GM23338 (cell line): ENCODE measurements at regions not wholly inside any gene's neighbourhood (a gene's known extent, or its start where the extent isn't known, plus 50 kb on each side); places are given as distances from the start of the nearest gene placed in this dataset.

Source experiments
- ATAC-seq: fragments of 200-7000 bp; cut with Tn5 transposase; 3 replicates; pipeline ENCODE4 v1.9.1; 2020
- DNase-seq: peaks from one replicate; pipeline ENCODE4 v3.0.0-alpha.2; 2015; ENCODE audit warnings: low spot score
- H2AFZ ChIP-seq: fragments of 200-600 bp; sonication (generic); 2 replicates; pipeline ENCODE4 v1.8.0; 2016; ENCODE audit warnings: antibody characterized with exemption, mild to moderate bottlenecking, moderate library complexity
- H3F3A ChIP-seq: fragments of 200-600 bp; sonication (generic); replicated peaks from 2 replicates; pipeline ENCODE4 v1.8.0; 2017; ENCODE audit warnings: antibody characterized with exemption, mixed run types, low read depth
- H3K27ac ChIP-seq: fragments of 200-600 bp; sonication (generic); 2 replicates; pipeline ENCODE4 v1.6.1; 2016; ENCODE audit warnings: low read depth
- H3K27me3 ChIP-seq: fragments of 200-600 bp; sonication (generic); 2 replicates; pipeline ENCODE4 v1.8.0; 2016; ENCODE audit warnings: mild to moderate bottlenecking, mixed run types, moderate library complexity; ENCODE audit not compliant: insufficient read depth
- H3K36me3 ChIP-seq: fragments of 200-600 bp; sonication (generic); 2 replicates; pipeline ENCODE4 v1.8.0; 2016; ENCODE audit warnings: mild to moderate bottlenecking; ENCODE audit not compliant: insufficient read depth
- H3K4me1 ChIP-seq: fragments of 200-600 bp; sonication (generic); 2 replicates; pipeline ENCODE4 v1.8.0; 2016; ENCODE audit warnings: mild to moderate bottlenecking, moderate library complexity; ENCODE audit not compliant: insufficient read depth
- H3K4me2 ChIP-seq: fragments of 200-600 bp; sonication (generic); 2 replicates; pipeline ENCODE4 v1.7.1; 2017; ENCODE audit warnings: mixed run types
- H3K4me3 ChIP-seq: fragments of 200-600 bp; sonication (generic); 2 replicates; pipeline ENCODE4 v1.6.1; 2016; ENCODE audit warnings: mixed run types
- H3K79me2 ChIP-seq: fragments of 200-600 bp; sonication (generic); replicated peaks from 2 replicates; pipeline ENCODE4 v1.8.0; 2017; ENCODE audit warnings: mild to moderate bottlenecking; ENCODE audit not compliant: insufficient read depth
- H3K9me2 ChIP-seq: fragments of 200-600 bp; sonication (generic); 2 replicates; pipeline ENCODE4 v1.8.0; 2017; ENCODE audit not compliant: insufficient read depth
- H4K20me1 ChIP-seq: fragments of 200-600 bp; sonication (generic); replicated peaks from 2 replicates; pipeline ENCODE4 v1.8.0; 2017; ENCODE audit warnings: mild to moderate bottlenecking; ENCODE audit not compliant: insufficient read depth
- H3K27ac Mint-ChIP-seq: 2 replicates; pipeline ENCODE4 v1.8.0; 2020; ENCODE audit warnings: inconsistent platforms, mild to moderate bottlenecking, moderate library complexity, mixed read lengths
- H3K27me3 Mint-ChIP-seq: 3 replicates; pipeline ENCODE4 v1.8.0; 2022; ENCODE audit warnings: low read depth, mild to moderate bottlenecking, moderate library complexity, mixed read lengths, inconsistent platforms; ENCODE audit not compliant: insufficient read depth, poor library complexity
- H3K36me3 Mint-ChIP-seq: 3 replicates; pipeline ENCODE4 v1.8.0; 2021; ENCODE audit warnings: low read depth, mild to moderate bottlenecking, inconsistent platforms, moderate library complexity, mixed read lengths
- H3K4me1 Mint-ChIP-seq: 3 replicates; pipeline ENCODE4 v1.8.0; 2020; ENCODE audit warnings: mild to moderate bottlenecking, inconsistent platforms, mixed read lengths
- H3K4me3 Mint-ChIP-seq: 3 replicates; pipeline ENCODE4 v1.8.0; 2021; ENCODE audit warnings: moderate library complexity, mild to moderate bottlenecking, inconsistent platforms, mixed read lengths
- H3K9me3 Mint-ChIP-seq: 3 replicates; pipeline ENCODE4 v1.8.0; 2020; ENCODE audit warnings: moderate library complexity, mild to moderate bottlenecking, inconsistent platforms, mixed read lengths
- CREB1 ChIP-seq: fragments of 250-450 bp; sonication (Bioruptor Pico); IDR thresholded peaks from 2 replicates; pipeline ENCODE4 v1.5.0; 2020; ENCODE audit warnings: low read depth, mild to moderate bottlenecking, moderate library complexity
- EZH2 ChIP-seq: fragments of 200-600 bp; sonication (generic); IDR thresholded peaks from one replicate; pipeline ENCODE4 v1.8.0; 2017; ENCODE audit warnings: antibody characterized with exemption, mild to moderate bottlenecking, low read depth; ENCODE audit not compliant: unreplicated experiment
- JUNB ChIP-seq: IDR thresholded peaks from one replicate; pipeline ENCODE4 v1.6.1; 2016; ENCODE audit warnings: antibody characterized with exemption; ENCODE audit not compliant: unreplicated experiment
- ZNF331 ChIP-seq: fragments of 250-450 bp; sonication (Bioruptor Pico); IDR thresholded peaks from 2 replicates; pipeline ENCODE4 v1.5.0; 2020; ENCODE audit warnings: low read depth, mild to moderate bottlenecking, moderate library complexity
- TF ChIP-seq, protein P1 (sequence below): fragments of 250-450 bp; sonication (Bioruptor Pico); IDR thresholded peaks from 2 replicates; pipeline ENCODE4 v1.5.0; 2020; ENCODE audit warnings: mild to moderate bottlenecking, moderate library complexity
- TF ChIP-seq, protein P2 (sequence below): IDR thresholded peaks from one replicate; pipeline ENCODE4 v1.6.1; 2018; ENCODE audit warnings: antibody characterized with exemption; ENCODE audit not compliant: unreplicated experiment
- TF ChIP-seq, protein P3 (sequence below), 2 experiments: fragments of 200-600 bp in 1 of 2; sonication (generic) in 1 of 2; conservative IDR thresholded peaks; 2 replicates each; pipeline versions ENCODE4 v1.5.1 to v1.6.1; 2016 to 2017; ENCODE audit warnings: antibody characterized with exemption in 2 of 2, low read depth in 2 of 2, mild to moderate bottlenecking in 2 of 2, moderate library complexity in 1 of 2
- TF ChIP-seq, protein P4 (sequence below): IDR thresholded peaks from 2 replicates; pipeline ENCODE4 v1.6.1; 2016; ENCODE audit warnings: antibody characterized with exemption

DNA sequence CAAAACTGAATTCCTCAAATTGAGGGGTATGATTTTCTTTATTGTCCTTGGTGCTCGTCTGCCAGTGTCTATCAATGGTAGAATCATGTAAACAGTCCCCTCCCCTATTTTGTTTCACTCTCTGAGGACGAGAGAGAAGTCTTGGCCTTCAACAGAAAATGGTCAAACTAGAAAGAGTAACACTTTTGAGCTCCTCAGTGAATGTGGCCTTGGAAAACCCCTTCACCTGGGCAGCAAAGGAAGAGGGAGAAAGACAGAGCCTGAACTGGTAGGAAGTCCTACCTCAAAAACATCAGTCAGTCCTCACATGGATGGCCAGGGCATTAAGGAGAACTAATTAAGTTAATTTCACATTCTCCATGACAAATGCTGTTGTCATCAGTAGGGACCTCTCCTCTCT lies 86.1 kb upstream of the TOP3B start (continued):
- TF ChIP-seq, protein P1, sequence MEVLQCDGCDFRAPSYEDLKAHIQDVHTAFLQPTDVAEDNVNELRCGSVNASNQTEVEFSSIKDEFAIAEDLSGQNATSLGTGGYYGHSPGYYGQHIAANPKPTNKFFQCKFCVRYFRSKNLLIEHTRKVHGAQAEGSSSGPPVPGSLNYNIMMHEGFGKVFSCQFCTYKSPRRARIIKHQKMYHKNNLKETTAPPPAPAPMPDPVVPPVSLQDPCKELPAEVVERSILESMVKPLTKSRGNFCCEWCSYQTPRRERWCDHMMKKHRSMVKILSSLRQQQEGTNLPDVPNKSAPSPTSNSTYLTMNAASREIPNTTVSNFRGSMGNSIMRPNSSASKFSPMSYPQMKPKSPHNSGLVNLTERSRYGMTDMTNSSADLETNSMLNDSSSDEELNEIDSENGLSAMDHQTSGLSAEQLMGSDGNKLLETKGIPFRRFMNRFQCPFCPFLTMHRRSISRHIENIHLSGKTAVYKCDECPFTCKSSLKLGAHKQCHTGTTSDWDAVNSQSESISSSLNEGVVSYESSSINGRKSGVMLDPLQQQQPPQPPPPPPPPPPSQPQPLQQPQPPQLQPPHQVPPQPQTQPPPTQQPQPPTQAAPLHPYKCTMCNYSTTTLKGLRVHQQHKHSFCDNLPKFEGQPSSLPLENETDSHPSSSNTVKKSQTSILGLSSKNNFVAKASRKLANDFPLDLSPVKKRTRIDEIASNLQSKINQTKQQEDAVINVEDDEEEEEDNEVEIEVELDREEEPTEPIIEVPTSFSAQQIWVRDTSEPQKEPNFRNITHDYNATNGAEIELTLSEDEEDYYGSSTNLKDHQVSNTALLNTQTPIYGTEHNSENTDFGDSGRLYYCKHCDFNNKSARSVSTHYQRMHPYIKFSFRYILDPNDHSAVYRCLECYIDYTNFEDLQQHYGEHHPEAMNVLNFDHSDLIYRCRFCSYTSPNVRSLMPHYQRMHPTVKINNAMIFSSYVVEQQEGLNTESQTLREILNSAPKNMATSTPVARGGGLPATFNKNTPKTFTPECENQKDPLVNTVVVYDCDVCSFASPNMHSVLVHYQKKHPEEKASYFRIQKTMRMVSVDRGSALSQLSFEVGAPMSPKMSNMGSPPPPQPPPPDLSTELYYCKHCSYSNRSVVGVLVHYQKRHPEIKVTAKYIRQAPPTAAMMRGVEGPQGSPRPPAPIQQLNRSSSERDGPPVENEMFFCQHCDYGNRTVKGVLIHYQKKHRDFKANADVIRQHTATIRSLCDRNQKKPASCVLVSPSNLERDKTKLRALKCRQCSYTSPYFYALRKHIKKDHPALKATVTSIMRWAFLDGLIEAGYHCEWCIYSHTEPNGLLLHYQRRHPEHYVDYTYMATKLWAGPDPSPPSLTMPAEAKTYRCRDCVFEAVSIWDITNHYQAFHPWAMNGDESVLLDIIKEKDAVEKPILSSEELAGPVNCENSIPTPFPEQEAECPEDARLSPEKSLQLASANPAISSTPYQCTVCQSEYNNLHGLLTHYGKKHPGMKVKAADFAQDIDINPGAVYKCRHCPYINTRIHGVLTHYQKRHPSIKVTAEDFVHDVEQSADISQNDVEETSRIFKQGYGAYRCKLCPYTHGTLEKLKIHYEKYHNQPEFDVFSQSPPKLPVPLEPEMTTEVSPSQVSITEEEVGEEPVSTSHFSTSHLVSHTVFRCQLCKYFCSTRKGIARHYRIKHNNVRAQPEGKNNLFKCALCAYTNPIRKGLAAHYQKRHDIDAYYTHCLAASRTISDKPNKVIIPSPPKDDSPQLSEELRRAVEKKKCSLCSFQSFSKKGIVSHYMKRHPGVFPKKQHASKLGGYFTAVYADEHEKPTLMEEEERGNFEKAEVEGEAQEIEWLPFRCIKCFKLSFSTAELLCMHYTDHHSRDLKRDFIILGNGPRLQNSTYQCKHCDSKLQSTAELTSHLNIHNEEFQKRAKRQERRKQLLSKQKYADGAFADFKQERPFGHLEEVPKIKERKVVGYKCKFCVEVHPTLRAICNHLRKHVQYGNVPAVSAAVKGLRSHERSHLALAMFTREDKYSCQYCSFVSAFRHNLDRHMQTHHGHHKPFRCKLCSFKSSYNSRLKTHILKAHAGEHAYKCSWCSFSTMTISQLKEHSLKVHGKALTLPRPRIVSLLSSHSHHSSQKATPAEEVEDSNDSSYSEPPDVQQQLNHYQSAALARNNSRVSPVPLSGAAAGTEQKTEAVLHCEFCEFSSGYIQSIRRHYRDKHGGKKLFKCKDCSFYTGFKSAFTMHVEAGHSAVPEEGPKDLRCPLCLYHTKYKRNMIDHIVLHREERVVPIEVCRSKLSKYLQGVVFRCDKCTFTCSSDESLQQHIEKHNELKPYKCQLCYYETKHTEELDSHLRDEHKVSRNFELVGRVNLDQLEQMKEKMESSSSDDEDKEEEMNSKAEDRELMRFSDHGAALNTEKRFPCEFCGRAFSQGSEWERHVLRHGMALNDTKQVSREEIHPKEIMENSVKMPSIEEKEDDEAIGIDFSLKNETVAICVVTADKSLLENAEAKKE, result no peak

DNA sequence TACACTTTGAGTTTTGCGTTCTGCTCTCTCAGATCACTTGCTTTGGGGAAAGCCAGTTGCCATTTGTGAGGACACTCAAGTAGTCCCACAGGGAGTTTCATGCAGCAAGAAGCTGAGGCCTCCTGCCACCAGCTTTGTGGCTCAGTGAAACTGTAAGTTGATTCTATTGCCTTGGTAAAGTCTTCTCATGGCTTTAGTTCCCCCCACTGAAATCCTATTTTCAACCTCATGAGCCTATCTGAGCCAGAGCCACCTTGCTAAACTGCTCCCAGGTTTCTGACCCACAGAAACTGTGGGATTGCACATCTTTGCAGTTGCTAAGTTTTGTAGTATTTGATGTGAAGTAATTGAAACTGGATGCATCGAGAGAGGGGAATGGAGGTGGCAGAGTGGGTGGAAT lies 85.4 kb upstream of the TOP3B start:
- peaks cover 3% of the 10 kb centered on the region; the same call in 1 of the 3 replicates for H3K9me3 Mint-ChIP-seq
- peaks cover 98% of the 10 kb centered on the region for H3K27me3 Mint-ChIP-seq
- H3K27ac Mint-ChIP-seq, result no peak overlapping the region
- Histone ChIP-seq H3K27me3 (peaks cover 100% of the 10 kb centered on the region), H4K20me1 (no peaks in the 10 kb centered on the region; the same call in 1 of the 2 replicates), H3K4me3 (no peak overlapping the region), H3K27ac (no peak overlapping the region), H3K4me1 (no peaks in the 10 kb centered on the region), H3K36me3 (no peaks in the 10 kb centered on the region), H2AFZ (no peak overlapping the region), H3F3A (no peaks in the 10 kb centered on the region), H3K4me2 (no peak overlapping the region), H3K79me2 (no peaks in the 10 kb centered on the region), H3K9me2 (no peaks in the 10 kb centered on the region)
- H3K4me1 Mint-ChIP-seq, result no peaks in the 10 kb centered on the region
- ATAC-seq (no peak), DNase-seq (no peak)
- no peak overlapping the region for H3K4me3 Mint-ChIP-seq
- no peaks in the 10 kb centered on the region; the same call in 2 of the 3 replicates for H3K36me3 Mint-ChIP-seq
- TF ChIP-seq CREB1 (CRISPR knock-in tag) (no peak), JUNB (no peak), EZH2 (no peak), ZNF331 (CRISPR knock-in tag) (no peak)
- TF ChIP-seq, protein P2, sequence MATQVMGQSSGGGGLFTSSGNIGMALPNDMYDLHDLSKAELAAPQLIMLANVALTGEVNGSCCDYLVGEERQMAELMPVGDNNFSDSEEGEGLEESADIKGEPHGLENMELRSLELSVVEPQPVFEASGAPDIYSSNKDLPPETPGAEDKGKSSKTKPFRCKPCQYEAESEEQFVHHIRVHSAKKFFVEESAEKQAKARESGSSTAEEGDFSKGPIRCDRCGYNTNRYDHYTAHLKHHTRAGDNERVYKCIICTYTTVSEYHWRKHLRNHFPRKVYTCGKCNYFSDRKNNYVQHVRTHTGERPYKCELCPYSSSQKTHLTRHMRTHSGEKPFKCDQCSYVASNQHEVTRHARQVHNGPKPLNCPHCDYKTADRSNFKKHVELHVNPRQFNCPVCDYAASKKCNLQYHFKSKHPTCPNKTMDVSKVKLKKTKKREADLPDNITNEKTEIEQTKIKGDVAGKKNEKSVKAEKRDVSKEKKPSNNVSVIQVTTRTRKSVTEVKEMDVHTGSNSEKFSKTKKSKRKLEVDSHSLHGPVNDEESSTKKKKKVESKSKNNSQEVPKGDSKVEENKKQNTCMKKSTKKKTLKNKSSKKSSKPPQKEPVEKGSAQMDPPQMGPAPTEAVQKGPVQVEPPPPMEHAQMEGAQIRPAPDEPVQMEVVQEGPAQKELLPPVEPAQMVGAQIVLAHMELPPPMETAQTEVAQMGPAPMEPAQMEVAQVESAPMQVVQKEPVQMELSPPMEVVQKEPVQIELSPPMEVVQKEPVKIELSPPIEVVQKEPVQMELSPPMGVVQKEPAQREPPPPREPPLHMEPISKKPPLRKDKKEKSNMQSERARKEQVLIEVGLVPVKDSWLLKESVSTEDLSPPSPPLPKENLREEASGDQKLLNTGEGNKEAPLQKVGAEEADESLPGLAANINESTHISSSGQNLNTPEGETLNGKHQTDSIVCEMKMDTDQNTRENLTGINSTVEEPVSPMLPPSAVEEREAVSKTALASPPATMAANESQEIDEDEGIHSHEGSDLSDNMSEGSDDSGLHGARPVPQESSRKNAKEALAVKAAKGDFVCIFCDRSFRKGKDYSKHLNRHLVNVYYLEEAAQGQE, result no peak
- TF ChIP-seq, protein P3, sequence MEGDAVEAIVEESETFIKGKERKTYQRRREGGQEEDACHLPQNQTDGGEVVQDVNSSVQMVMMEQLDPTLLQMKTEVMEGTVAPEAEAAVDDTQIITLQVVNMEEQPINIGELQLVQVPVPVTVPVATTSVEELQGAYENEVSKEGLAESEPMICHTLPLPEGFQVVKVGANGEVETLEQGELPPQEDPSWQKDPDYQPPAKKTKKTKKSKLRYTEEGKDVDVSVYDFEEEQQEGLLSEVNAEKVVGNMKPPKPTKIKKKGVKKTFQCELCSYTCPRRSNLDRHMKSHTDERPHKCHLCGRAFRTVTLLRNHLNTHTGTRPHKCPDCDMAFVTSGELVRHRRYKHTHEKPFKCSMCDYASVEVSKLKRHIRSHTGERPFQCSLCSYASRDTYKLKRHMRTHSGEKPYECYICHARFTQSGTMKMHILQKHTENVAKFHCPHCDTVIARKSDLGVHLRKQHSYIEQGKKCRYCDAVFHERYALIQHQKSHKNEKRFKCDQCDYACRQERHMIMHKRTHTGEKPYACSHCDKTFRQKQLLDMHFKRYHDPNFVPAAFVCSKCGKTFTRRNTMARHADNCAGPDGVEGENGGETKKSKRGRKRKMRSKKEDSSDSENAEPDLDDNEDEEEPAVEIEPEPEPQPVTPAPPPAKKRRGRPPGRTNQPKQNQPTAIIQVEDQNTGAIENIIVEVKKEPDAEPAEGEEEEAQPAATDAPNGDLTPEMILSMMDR (conservative IDR thresholded peaks at IDR 0.05; ENCODE audit: low read depth in 2 of 2), result no peak
- TF ChIP-seq, protein P4, sequence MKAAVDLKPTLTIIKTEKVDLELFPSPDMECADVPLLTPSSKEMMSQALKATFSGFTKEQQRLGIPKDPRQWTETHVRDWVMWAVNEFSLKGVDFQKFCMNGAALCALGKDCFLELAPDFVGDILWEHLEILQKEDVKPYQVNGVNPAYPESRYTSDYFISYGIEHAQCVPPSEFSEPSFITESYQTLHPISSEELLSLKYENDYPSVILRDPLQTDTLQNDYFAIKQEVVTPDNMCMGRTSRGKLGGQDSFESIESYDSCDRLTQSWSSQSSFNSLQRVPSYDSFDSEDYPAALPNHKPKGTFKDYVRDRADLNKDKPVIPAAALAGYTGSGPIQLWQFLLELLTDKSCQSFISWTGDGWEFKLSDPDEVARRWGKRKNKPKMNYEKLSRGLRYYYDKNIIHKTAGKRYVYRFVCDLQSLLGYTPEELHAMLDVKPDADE, result no peak
